H1 (cell line): ENCODE measurements at regions not wholly inside any gene's neighbourhood (a gene's known extent, or its start where the extent isn't known, plus 50 kb on each side); places are given as distances from the start of the nearest gene placed in this dataset.

Experiments
- ATF2 ChIP-seq: IDR thresholded peaks from 2 replicates; pipeline ENCODE4 v1.6.1; 2012; ENCODE audit warnings: low read length, inconsistent platforms
- BRCA1 ChIP-seq: IDR thresholded peaks from 2 replicates; pipeline ENCODE4 v1.6.1; 2012; ENCODE audit warnings: low read depth, low read length, improper control_type of control experiment
- CEBPB ChIP-seq: IDR thresholded peaks from 2 replicates; pipeline ENCODE4 v1.6.1; 2012; ENCODE audit warnings: low read depth, low read length
- CTCF ChIP-seq, 3 experiments: IDR thresholded peaks; 1 replicate in 2 of 3; 2 replicates in 1 of 3; pipeline versions ENCODE4 v1.5.1 to v1.6.1; 2011; ENCODE audit warnings: low read length in 3 of 3, mild to moderate bottlenecking in 3 of 3, inconsistent platforms in 2 of 3, low read depth in 1 of 3, moderate library complexity in 1 of 3; ENCODE audit not compliant: insufficient read depth in 1 of 3; ENCODE audit errors: control extremely low read depth in 1 of 3
- E2F6 ChIP-seq: IDR thresholded peaks from 2 replicates; pipeline ENCODE4 v1.6.1; 2012; ENCODE audit warnings: inconsistent platforms
- EP300 ChIP-seq, 2 experiments: IDR thresholded peaks; 1 replicate in 1 of 2; 2 replicates in 1 of 2; pipeline ENCODE4 v1.6.1; 2011 to 2012; ENCODE audit warnings: low read depth in 2 of 2, low read length in 2 of 2, mild to moderate bottlenecking in 2 of 2, borderline replicate concordance in 1 of 2, inconsistent platforms in 1 of 2, moderate library complexity in 1 of 2
- FOSL1 ChIP-seq: IDR thresholded peaks from 2 replicates; pipeline ENCODE4 v1.6.1; 2011; ENCODE audit warnings: mild to moderate bottlenecking, low read depth, low read length, moderate library complexity; ENCODE audit not compliant: insufficient read depth
- KDM1A ChIP-seq: fragments of 200-600, 300-600 bp; sonication (generic); IDR thresholded peaks from 2 replicates; pipeline ENCODE4 v1.7.1; 2016; ENCODE audit warnings: mild to moderate bottlenecking, low read length, borderline replicate concordance
- KDM5A ChIP-seq: fragments of 200-600 bp; IDR thresholded peaks from 2 replicates; pipeline ENCODE4 v1.7.1; 2012; ENCODE audit warnings: mild to moderate bottlenecking, low read length, inconsistent platforms, mixed read lengths
- MAFK ChIP-seq: IDR thresholded peaks from 2 replicates; pipeline ENCODE4 v1.6.1; 2012; ENCODE audit warnings: low read depth, mild to moderate bottlenecking, improper control_type of control experiment, low read length
- POLR2AphosphoS5 ChIP-seq: IDR thresholded peaks from 2 replicates; pipeline ENCODE4 v1.6.1; 2011; ENCODE audit warnings: low read depth, low read length
- SP2 ChIP-seq: IDR thresholded peaks from 2 replicates; pipeline ENCODE4 v1.6.1; 2012; ENCODE audit warnings: mild to moderate bottlenecking, low read length, inconsistent platforms
- SRF ChIP-seq: IDR thresholded peaks from 2 replicates; pipeline ENCODE4 v1.6.1; 2011; ENCODE audit warnings: mild to moderate bottlenecking, low read depth, low read length, moderate library complexity
- TF ChIP-seq, protein P1 (sequence below): IDR thresholded peaks from 2 replicates; pipeline ENCODE4 v1.6.1; 2012; ENCODE audit warnings: inconsistent platforms

DNA sequence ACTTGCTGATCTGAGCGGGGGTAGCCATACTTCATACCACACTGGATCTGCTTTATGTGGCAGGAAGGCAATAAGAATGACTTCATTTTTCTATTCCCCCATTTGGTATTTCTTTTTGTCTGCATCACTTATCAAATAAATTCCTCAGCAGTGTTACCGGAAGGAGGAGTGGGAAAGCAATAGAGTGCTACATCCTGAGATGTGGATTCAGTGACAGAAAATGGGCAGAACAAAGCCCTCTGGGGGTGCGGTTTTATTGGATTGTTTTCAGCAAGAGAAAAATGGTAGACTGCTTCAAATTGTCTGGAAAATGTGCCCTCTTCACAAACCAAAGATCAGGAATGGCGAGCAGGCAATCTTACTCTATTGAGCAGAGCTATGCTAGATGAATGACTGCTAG is 751.9 kb upstream of the NEGR1 start:
- no peak for TF ChIP-seq E2F6
- TF ChIP-seq SP2 = no peak
- no peak for TF ChIP-seq SRF
- TF ChIP-seq CTCF (IDR thresholded peaks at IDR 0.05; ENCODE audit: control extremely low read depth in 1 of 3, insufficient read depth in 1 of 3, low read depth in 1 of 3, low read length in 3 of 3) = no peak
- TF ChIP-seq BRCA1 = no peak
- no peak for TF ChIP-seq POLR2AphosphoS5
- TF ChIP-seq, protein P1, sequence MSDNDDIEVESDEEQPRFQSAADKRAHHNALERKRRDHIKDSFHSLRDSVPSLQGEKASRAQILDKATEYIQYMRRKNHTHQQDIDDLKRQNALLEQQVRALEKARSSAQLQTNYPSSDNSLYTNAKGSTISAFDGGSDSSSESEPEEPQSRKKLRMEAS = no peak
- no peak for TF ChIP-seq MAFK
- TF ChIP-seq FOSL1 = no peak
- no peak for TF ChIP-seq CEBPB
- TF ChIP-seq KDM5A = no peak
- no peak for TF ChIP-seq KDM1A
- TF ChIP-seq EP300 (IDR thresholded peaks at IDR 0.05; ENCODE audit: borderline replicate concordance in 1 of 2, low read depth in 2 of 2, low read length in 2 of 2) = no peak
- TF ChIP-seq ATF2 = no peak
